HL-60 (cell line): ENCODE measurements at regions not wholly inside any gene's neighbourhood (a gene's known extent, or its start where the extent isn't known, plus 50 kb on each side); places are given as distances from the start of the nearest gene placed in this dataset.

ENCODE experiments used
- CTCF ChIP-seq: IDR thresholded peaks from one replicate; pipeline ENCODE4 v1.5.1; 2011; ENCODE audit warnings: low read length, control low read depth, inconsistent platforms; ENCODE audit not compliant: insufficient read depth
- GABPA ChIP-seq: IDR thresholded peaks from 2 replicates; pipeline ENCODE4 v1.6.1; 2012; ENCODE audit warnings: low read depth
- SPI1 ChIP-seq: IDR thresholded peaks from 2 replicates; pipeline ENCODE4 v1.6.1; 2012; ENCODE audit warnings: low read depth, mild to moderate bottlenecking, borderline replicate concordance

GRCh38 chr5:117095346-117096332, 521.0 kb upstream of the SEMA6A start:
- TF ChIP-seq CTCF (no peak), SPI1 (no peak), GABPA (no peak)
